GM13976 (cell line): ENCODE measurements at regions not wholly inside any gene's neighbourhood (a gene's known extent, or its start where the extent isn't known, plus 50 kb on each side); places are given as distances from the start of the nearest gene placed in this dataset.

ENCODE experiments used
- DNase-seq: peaks from one replicate; pipeline ENCODE4 v3.0.0; 2012; ENCODE audit warnings: low spot score
- CTCF ChIP-seq: IDR thresholded peaks from 2 replicates; pipeline ENCODE4 v1.5.1; 2012; ENCODE audit warnings: borderline replicate concordance, mild to moderate bottlenecking; ENCODE audit not compliant: insufficient read depth; ENCODE audit errors: extremely low read depth, missing control alignments, control extremely low read depth
- in situ Hi-C: fragments of 300-500 bp; cut with MboI; formaldehyde crosslinking; loops from one replicate; pipeline ENCODE4 v1.12.0; 2022; ENCODE audit warnings: low sequenced_read_pairs, mixed read lengths, inconsistent platforms; ENCODE audit not compliant: unreplicated experiment

GRCh38 chr2:234334756-234335155 lies 162.1 kb downstream of the ARL4C start:
- in situ Hi-C loops, result no loop called here
- no peak for DNase-seq
- no peak for TF ChIP-seq CTCF

GRCh38 chr2:234334151-234334550 lies 162.7 kb downstream of the ARL4C start:
- in situ Hi-C loops, result no loop called here
- no peak for TF ChIP-seq CTCF
- DNase-seq, result no peak

GRCh38 chr2:234333168-234334130 lies 163.4 kb downstream of the ARL4C start:
- TF ChIP-seq CTCF, result no peak
- DNase-seq, result no peak
- in situ Hi-C loops, result no loop called here

- in situ Hi-C loops, result no loop called here
- no peak for DNase-seq
- no peak for TF ChIP-seq CTCF
Measured at GRCh38 chr2:234331966-234332365, 164.9 kb downstream of the ARL4C start.

DNA sequence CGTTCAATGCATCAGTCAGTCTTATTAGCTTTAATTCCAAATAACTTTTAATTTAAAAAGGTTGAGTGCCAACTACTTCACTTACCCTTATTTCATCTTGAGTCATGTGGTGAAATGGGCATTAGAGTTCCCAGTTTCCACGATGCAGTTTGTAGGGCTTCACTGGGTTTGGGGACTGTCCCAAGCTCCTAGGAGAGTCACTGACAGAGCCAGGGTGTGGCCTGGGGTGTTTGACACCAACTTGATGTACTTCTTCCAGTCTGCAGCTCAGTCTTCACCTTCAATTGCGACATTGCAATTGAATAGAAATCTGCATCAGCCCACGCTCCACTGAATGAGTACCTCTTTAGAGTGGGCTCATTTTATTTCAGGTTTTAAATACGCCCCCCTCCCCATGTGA lies 165.3 kb downstream of the ARL4C start:
- no peak for DNase-seq
- no peak for TF ChIP-seq CTCF
- in situ Hi-C loops, result no loop called here

DNA sequence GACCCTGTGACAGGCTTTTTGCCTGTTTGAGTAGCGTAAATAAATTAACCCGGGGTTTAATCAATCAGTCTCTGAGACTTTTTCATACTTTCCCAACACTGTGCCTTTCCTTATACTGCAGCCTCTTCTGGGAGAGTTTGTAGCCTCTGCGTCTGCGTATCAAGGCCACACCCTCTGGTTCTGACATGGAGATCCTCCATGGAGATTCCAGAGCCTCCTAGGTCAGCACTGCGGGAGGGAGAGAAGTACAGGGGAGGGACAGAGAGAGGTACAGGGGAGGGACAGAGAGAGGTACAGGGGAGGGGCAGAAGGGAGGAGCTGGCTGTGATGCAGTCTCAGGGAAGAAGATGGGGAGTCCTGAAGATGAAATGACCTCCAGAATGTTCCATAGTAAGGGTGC lies 166.0 kb downstream of the ARL4C start:
- TF ChIP-seq CTCF, result no peak
- in situ Hi-C loops, result no loop called here
- no peak for DNase-seq
